ENCODE measurements at regions not wholly inside any gene's neighbourhood (a gene's known extent, or its start where the extent isn't known, plus 50 kb on each side); places are given as distances from the start of the nearest gene placed in this dataset.
"Not testable (repeated sequence)": the region's sequence is repeated elsewhere in the genome, so short reads cannot be mapped to it uniquely, and the experiment has no call there.

DNA sequence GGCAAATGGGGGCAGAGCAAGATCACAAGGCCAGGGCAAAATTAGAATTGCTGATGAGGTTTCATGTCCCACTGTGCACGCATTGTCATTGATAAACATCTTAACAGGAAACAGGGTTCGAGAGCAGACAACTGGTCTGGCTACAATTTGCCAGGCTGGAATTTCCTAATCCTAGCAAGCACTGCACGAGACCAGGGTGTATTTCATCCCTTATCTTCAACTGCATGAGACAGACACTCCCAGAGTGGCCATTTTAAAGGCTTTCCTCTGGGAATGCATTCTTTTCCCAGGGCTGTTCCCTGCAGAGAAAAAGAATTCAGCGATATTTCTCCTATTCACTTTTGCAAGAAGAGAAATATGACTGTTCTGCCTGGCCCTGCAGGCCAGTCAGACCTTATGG is 75.8 kb upstream of the C4orf54 start:
- WGBS, result 22% methylated on average over 4 of the region's 4 CpGs
- not testable (repeated sequence) for H3K79me1 ChIP-seq (replicated peaks; ENCODE audit: low read length, poor library complexity, severe bottlenecking); H2AK5ac ChIP-seq (ENCODE audit: low read length, severe bottlenecking); DNase-seq; H4K91ac ChIP-seq (ENCODE audit: low read length); H2BK12ac ChIP-seq (ENCODE audit: low read length in 2 of 2); H3K27me3 ChIP-seq (ENCODE audit: control insufficient read depth in 1 of 2, insufficient read depth in 1 of 2, low read length in 2 of 2); H3K23ac ChIP-seq (ENCODE audit: low read length in 2 of 2); H3K9ac ChIP-seq (ENCODE audit: low read length); H2BK120ac ChIP-seq (ENCODE audit: low read depth, low read length); H3K4me1 ChIP-seq (ENCODE audit: control insufficient read depth, insufficient read depth, low read depth, low read length); H2BK15ac ChIP-seq (ENCODE audit: low read depth, poor library complexity, severe bottlenecking); H3K4ac ChIP-seq (ENCODE audit: low read depth in 1 of 2, low read length in 2 of 2); H4K8ac ChIP-seq (ENCODE audit: low read length); H3K4me3 ChIP-seq (ENCODE audit: insufficient read depth in 1 of 2, low read depth in 1 of 2, low read length in 2 of 2); H2BK5ac ChIP-seq (ENCODE audit: low read depth, low read length, poor library complexity, severe bottlenecking); H2AFZ ChIP-seq (ENCODE audit: low read depth, low read length); H3K27ac ChIP-seq (ENCODE audit: low read length, poor library complexity, severe bottlenecking); H3K36me3 ChIP-seq (ENCODE audit: control insufficient read depth in 1 of 2, insufficient read depth in 2 of 2, low read depth in 1 of 2, low read length in 2 of 2); H3K4me2 ChIP-seq (ENCODE audit: low read length, poor library complexity, severe bottlenecking); H3K14ac ChIP-seq (ENCODE audit: low read length in 2 of 2); H3K18ac ChIP-seq (ENCODE audit: low read depth in 1 of 2, low read length in 2 of 2); H3K9me3 ChIP-seq (ENCODE audit: control insufficient read depth, low read length)

DNA sequence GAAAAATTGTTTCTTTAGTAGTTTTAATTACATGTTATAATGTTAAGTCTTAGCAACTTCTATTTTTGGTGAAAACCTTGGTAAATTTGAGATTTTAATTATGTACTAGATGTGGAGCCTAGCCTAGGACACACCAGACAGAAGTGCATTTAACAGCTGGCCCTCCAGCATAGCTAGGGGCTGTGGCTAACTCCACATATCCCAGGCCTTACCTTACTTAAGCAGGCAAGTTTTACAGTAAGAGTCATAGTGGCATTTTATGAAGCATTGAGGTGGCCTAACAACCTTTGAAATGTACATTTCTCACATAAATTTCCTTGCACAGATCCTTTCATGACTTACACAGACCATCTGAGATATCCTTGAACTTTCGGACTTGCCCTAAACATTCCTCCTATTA is 71.6 kb upstream of the C4orf54 start:
- DNase-seq, result no peak
- Histone ChIP-seq H3K18ac (ENCODE audit: low read depth in 1 of 2, low read length in 2 of 2) (no peak overlapping the region), H3K23ac (ENCODE audit: low read length in 2 of 2) (no peak overlapping the region), H3K27me3 (ENCODE audit: control insufficient read depth in 1 of 2, insufficient read depth in 1 of 2, low read length in 2 of 2) (peaks cover 0 to 4% of the 10 kb centered on the region in 2 experiments), H4K91ac (ENCODE audit: low read length) (no peak overlapping the region), H3K4ac (ENCODE audit: low read depth in 1 of 2, low read length in 2 of 2) (no peak overlapping the region), H3K4me2 (ENCODE audit: low read length, poor library complexity, severe bottlenecking) (no peak overlapping the region), H2AFZ (ENCODE audit: low read depth, low read length) (no peak overlapping the region), H2AK5ac (ENCODE audit: low read length, severe bottlenecking) (no peak overlapping the region), H2BK120ac (ENCODE audit: low read depth, low read length) (no peak overlapping the region), H3K36me3 (ENCODE audit: control insufficient read depth in 1 of 2, insufficient read depth in 2 of 2, low read depth in 1 of 2, low read length in 2 of 2) (no peaks in the 10 kb centered on the region), H3K9ac (ENCODE audit: low read length) (no peak overlapping the region), H3K79me1 (replicated peaks; ENCODE audit: low read length, poor library complexity, severe bottlenecking) (no peaks in the 10 kb centered on the region), H2BK15ac (ENCODE audit: low read depth, poor library complexity, severe bottlenecking) (no peak overlapping the region), H2BK12ac (ENCODE audit: low read length in 2 of 2) (no peak overlapping the region), H3K4me3 (ENCODE audit: insufficient read depth in 1 of 2, low read depth in 1 of 2, low read length in 2 of 2) (no peak overlapping the region), H2BK5ac (ENCODE audit: low read depth, low read length, poor library complexity, severe bottlenecking) (no peak overlapping the region), H4K8ac (ENCODE audit: low read length) (no peak overlapping the region), H3K9me3 (ENCODE audit: control insufficient read depth, low read length) (no peaks in the 10 kb centered on the region), H3K4me1 (ENCODE audit: control insufficient read depth, insufficient read depth, low read depth, low read length) (no peaks in the 10 kb centered on the region), H3K27ac (ENCODE audit: low read length, poor library complexity, severe bottlenecking) (no peak overlapping the region), H3K14ac (ENCODE audit: low read length in 2 of 2) (no peak overlapping the region)
- no CpG with 5 or more reads among the region's 1 CpG for WGBS

DNA sequence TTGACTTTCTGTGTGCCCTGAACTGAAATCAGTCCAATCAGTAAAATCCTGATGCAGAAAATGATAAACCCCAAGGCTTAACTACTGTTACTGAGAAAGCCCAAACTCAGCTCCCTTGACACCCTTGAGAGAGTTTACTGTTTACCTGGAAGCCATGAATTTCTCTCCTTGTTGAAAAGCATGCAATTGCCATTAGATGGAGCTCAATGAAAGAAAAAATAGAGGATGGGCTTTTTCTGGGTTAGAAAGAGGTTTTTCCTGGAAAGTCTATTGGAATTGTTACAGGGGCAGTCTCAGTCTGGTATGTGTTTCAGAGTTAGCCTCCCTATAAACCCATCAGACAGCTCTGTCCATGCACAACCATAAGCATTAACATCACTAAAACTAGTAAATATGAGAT is 66.4 kb upstream of the C4orf54 start:
- Histone ChIP-seq H3K9me3 (ENCODE audit: control insufficient read depth, low read length) (no peaks in the 10 kb centered on the region), H3K4ac (ENCODE audit: low read depth in 1 of 2, low read length in 2 of 2) (no peak overlapping the region), H3K27ac (ENCODE audit: low read length, poor library complexity, severe bottlenecking) (no peak overlapping the region), H3K27me3 (ENCODE audit: control insufficient read depth in 1 of 2, insufficient read depth in 1 of 2, low read length in 2 of 2) (peaks cover 0 to 7% of the 10 kb centered on the region in 2 experiments), H3K36me3 (ENCODE audit: control insufficient read depth in 1 of 2, insufficient read depth in 2 of 2, low read depth in 1 of 2, low read length in 2 of 2) (no peaks in the 10 kb centered on the region), H3K4me1 (ENCODE audit: control insufficient read depth, insufficient read depth, low read depth, low read length) (no peaks in the 10 kb centered on the region), H2BK12ac (ENCODE audit: low read length in 2 of 2) (no peak overlapping the region), H2AFZ (ENCODE audit: low read depth, low read length) (no peak overlapping the region), H4K91ac (ENCODE audit: low read length) (no peak overlapping the region), H2BK120ac (ENCODE audit: low read depth, low read length) (no peak overlapping the region), H3K14ac (ENCODE audit: low read length in 2 of 2) (no peak overlapping the region), H2BK15ac (ENCODE audit: low read depth, poor library complexity, severe bottlenecking) (no peak overlapping the region), H3K79me1 (replicated peaks; ENCODE audit: low read length, poor library complexity, severe bottlenecking) (no peaks in the 10 kb centered on the region), H3K18ac (ENCODE audit: low read depth in 1 of 2, low read length in 2 of 2) (no peak overlapping the region), H3K23ac (ENCODE audit: low read length in 2 of 2) (no peak overlapping the region), H4K8ac (ENCODE audit: low read length) (no peak overlapping the region), H3K4me2 (ENCODE audit: low read length, poor library complexity, severe bottlenecking) (no peak overlapping the region), H3K4me3 (ENCODE audit: insufficient read depth in 1 of 2, low read depth in 1 of 2, low read length in 2 of 2) (no peak overlapping the region), H2AK5ac (ENCODE audit: low read length, severe bottlenecking) (no peak overlapping the region), H2BK5ac (ENCODE audit: low read depth, low read length, poor library complexity, severe bottlenecking) (no peak overlapping the region), H3K9ac (ENCODE audit: low read length) (no peak overlapping the region)
- DNase-seq, result no peak

DNA sequence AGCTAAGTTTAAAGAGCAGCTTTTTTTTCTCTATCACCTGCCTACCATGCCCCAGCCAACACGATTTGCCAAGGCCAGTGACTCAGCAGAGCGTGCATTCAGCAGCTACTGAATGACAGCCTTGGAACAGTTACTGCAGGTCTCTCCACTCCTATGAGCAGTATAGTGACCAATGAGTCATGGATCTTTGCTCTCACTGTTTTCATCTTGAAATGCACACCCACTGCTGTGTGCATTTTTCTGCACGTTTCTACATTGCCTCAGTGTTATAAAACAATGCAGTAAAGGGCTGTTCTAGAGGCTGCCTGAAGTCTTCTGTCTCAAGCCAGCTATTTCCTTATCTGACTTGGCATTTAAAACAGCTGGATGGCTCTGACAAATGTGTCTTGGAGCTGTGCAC is 66.0 kb upstream of the C4orf54 start:
- H2BK5ac ChIP-seq (ENCODE audit: low read depth, low read length, poor library complexity, severe bottlenecking), result no peak overlapping the region
- no peak overlapping the region for H3K9ac ChIP-seq (ENCODE audit: low read length)
- H2BK12ac ChIP-seq (ENCODE audit: low read length in 2 of 2), result no peak overlapping the region
- H2BK120ac ChIP-seq (ENCODE audit: low read depth, low read length), result no peak overlapping the region
- H3K36me3 ChIP-seq (ENCODE audit: control insufficient read depth in 1 of 2, insufficient read depth in 2 of 2, low read depth in 1 of 2, low read length in 2 of 2), result no peaks in the 10 kb centered on the region
- no peak overlapping the region for H3K4ac ChIP-seq (ENCODE audit: low read depth in 1 of 2, low read length in 2 of 2)
- H3K14ac ChIP-seq (ENCODE audit: low read length in 2 of 2), result no peak overlapping the region
- H2AK5ac ChIP-seq (ENCODE audit: low read length, severe bottlenecking), result no peak overlapping the region
- H2BK15ac ChIP-seq (ENCODE audit: low read depth, poor library complexity, severe bottlenecking), result no peak overlapping the region
- H3K18ac ChIP-seq (ENCODE audit: low read depth in 1 of 2, low read length in 2 of 2), result no peak overlapping the region
- no peak overlapping the region for H3K4me2 ChIP-seq (ENCODE audit: low read length, poor library complexity, severe bottlenecking)
- 16% methylated on average over 3 of the region's 3 CpGs for WGBS
- H3K23ac ChIP-seq (ENCODE audit: low read length in 2 of 2), result no peak overlapping the region
- peaks cover 0 to 7% of the 10 kb centered on the region in 2 experiments for H3K27me3 ChIP-seq (ENCODE audit: control insufficient read depth in 1 of 2, insufficient read depth in 1 of 2, low read length in 2 of 2)
- H3K4me1 ChIP-seq (ENCODE audit: control insufficient read depth, insufficient read depth, low read depth, low read length), result no peaks in the 10 kb centered on the region
- H3K4me3 ChIP-seq (ENCODE audit: insufficient read depth in 1 of 2, low read depth in 1 of 2, low read length in 2 of 2), result no peak overlapping the region
- no peak overlapping the region for H3K27ac ChIP-seq (ENCODE audit: low read length, poor library complexity, severe bottlenecking)
- no peak overlapping the region for H2AFZ ChIP-seq (ENCODE audit: low read depth, low read length)
- H3K9me3 ChIP-seq (ENCODE audit: control insufficient read depth, low read length), result no peaks in the 10 kb centered on the region
- peak; percentile 82 for DNase-seq
- H4K91ac ChIP-seq (ENCODE audit: low read length), result no peak overlapping the region
- H4K8ac ChIP-seq (ENCODE audit: low read length), result no peak overlapping the region
- no peaks in the 10 kb centered on the region for H3K79me1 ChIP-seq (replicated peaks; ENCODE audit: low read length, poor library complexity, severe bottlenecking)

Measured in mesenchymal stem cell (in vitro differentiated cells and primary cell).